IMR-90 (cell line): ENCODE measurements at regions not wholly inside any gene's neighbourhood (a gene's known extent, or its start where the extent isn't known, plus 50 kb on each side); places are given as distances from the start of the nearest gene placed in this dataset.

Experiments
- ATAC-seq: fragments of 200-7000 bp; cut with Tn5 transposase; 2 replicates; pipeline ENCODE4 v1.9.1; 2020; ENCODE audit warnings: low read depth, mild to moderate bottlenecking, moderate library complexity
- BruUV-seq: library from RNA; stranded (reverse); fragments of 400-500 nt; replicated peaks from 2 replicates; lab custom pipeline; 2021; lab: Mats Ljungman, UMichigan
- CTCF ChIA-PET: fragments of 300-600 bp; formaldehyde crosslinking; extraction: SDS; loops from one replicate; lab custom pipeline; 2021; ENCODE audit warnings: antibody characterized with exemption; lab: Yijun Ruan, JAX
- POLR2A ChIA-PET: fragments of 300-600 bp; sonication (Branson Sonifier 250); formaldehyde crosslinking; loops from one replicate; lab custom pipeline; 2022; ENCODE audit warnings: antibody characterized with exemption; ENCODE audit not compliant: unreplicated experiment; lab: Charles Lee
- DNase-seq: peaks from one replicate; pipeline ENCODE4 v3.0.0; 2013
- H2AFZ ChIP-seq: replicated peaks from 2 replicates; pipeline ENCODE3; 2013; ENCODE audit warnings: low read length, mild to moderate bottlenecking; ENCODE audit not compliant: poor library complexity
- H2AK5ac ChIP-seq: 2 replicates; pipeline ENCODE4 v1.6.1; 2013; ENCODE audit warnings: low read depth, low read length, inconsistent platforms
- H2AK9ac ChIP-seq: replicated peaks from 2 replicates; pipeline ENCODE3; 2013; ENCODE audit warnings: mild to moderate bottlenecking, low read depth, low read length, moderate library complexity; ENCODE audit not compliant: poor library complexity
- H2BK120ac ChIP-seq: 2 replicates; pipeline ENCODE4 v1.6.1; 2013; ENCODE audit warnings: low read depth, low read length, inconsistent platforms
- H2BK15ac ChIP-seq: 3 replicates; pipeline ENCODE4 v1.6.1; 2013; ENCODE audit warnings: low read depth, low read length, inconsistent platforms
- H2BK20ac ChIP-seq: 2 replicates; pipeline ENCODE4 v1.6.1; 2013; ENCODE audit warnings: low read depth, mild to moderate bottlenecking, inconsistent platforms, low read length, moderate library complexity
- H2BK5ac ChIP-seq: 2 replicates; pipeline ENCODE4 v1.6.1; 2013; ENCODE audit warnings: mild to moderate bottlenecking, low read depth, low read length, inconsistent platforms; ENCODE audit not compliant: poor library complexity, severe bottlenecking
- H3K14ac ChIP-seq: replicated peaks from 2 replicates; pipeline ENCODE4 v1.6.1; 2013; ENCODE audit warnings: low read depth, low read length, inconsistent platforms
- H3K18ac ChIP-seq: 2 replicates; pipeline ENCODE4 v1.6.1; 2013; ENCODE audit warnings: low read depth, low read length, control low read depth
- H3K23ac ChIP-seq: 2 replicates; pipeline ENCODE4 v1.6.1; 2013; ENCODE audit warnings: low read depth, low read length, inconsistent platforms
- H3K27ac ChIP-seq: 2 replicates; pipeline ENCODE4 v1.5.1; 2013; ENCODE audit warnings: mild to moderate bottlenecking, control low read depth, low read length; ENCODE audit not compliant: insufficient read depth
- H3K27me3 ChIP-seq: 2 replicates; pipeline ENCODE4 v1.6.1; 2013; ENCODE audit warnings: low read length; ENCODE audit not compliant: control insufficient read depth, insufficient read depth
- H3K36me3 ChIP-seq: 2 replicates; pipeline ENCODE4 v1.6.1; 2013; ENCODE audit warnings: low read length, mixed read lengths; ENCODE audit not compliant: control insufficient read depth, insufficient read depth
- H3K4ac ChIP-seq: 2 replicates; pipeline ENCODE4 v1.6.1; 2013; ENCODE audit warnings: low read depth, low read length, inconsistent platforms
- H3K4me1 ChIP-seq: 2 replicates; pipeline ENCODE4 v1.6.1; 2013; ENCODE audit warnings: low read length, mixed read lengths; ENCODE audit not compliant: control insufficient read depth, insufficient read depth
- H3K4me2 ChIP-seq: 2 replicates; pipeline ENCODE4 v1.6.1; 2013; ENCODE audit warnings: low read depth, mild to moderate bottlenecking, control low read depth, low read length, moderate library complexity
- H3K4me3 ChIP-seq: 2 replicates; pipeline ENCODE4 v1.5.1; 2013; ENCODE audit warnings: low read depth, mild to moderate bottlenecking, control low read depth, low read length, moderate library complexity; ENCODE audit not compliant: insufficient read depth
- H3K56ac ChIP-seq: 2 replicates; pipeline ENCODE4 v1.6.1; 2013; ENCODE audit warnings: low read length, inconsistent platforms; ENCODE audit not compliant: insufficient read depth; ENCODE audit errors: extremely low read depth
- H3K79me1 ChIP-seq, 2 experiments: 2 replicates each; pipeline ENCODE4 v1.6.1; 2013; ENCODE audit warnings: low read length in 2 of 2, inconsistent platforms in 1 of 2, low read depth in 1 of 2
- H3K9ac ChIP-seq: 2 replicates; pipeline ENCODE4 v1.6.1; 2013; ENCODE audit warnings: low read depth, low read length, control low read depth
- H3K9me1 ChIP-seq: 2 replicates; pipeline ENCODE4 v1.6.1; 2013; ENCODE audit warnings: low read length, inconsistent platforms; ENCODE audit not compliant: insufficient read depth
- H3K9me3 ChIP-seq: 2 replicates; pipeline ENCODE4 v1.6.1; 2013; ENCODE audit warnings: low read length; ENCODE audit not compliant: control insufficient read depth, insufficient read depth
- H4K20me1 ChIP-seq: 2 replicates; pipeline ENCODE4 v1.6.1; 2013; ENCODE audit warnings: low read length, inconsistent platforms; ENCODE audit not compliant: insufficient read depth
- H4K5ac ChIP-seq: 2 replicates; pipeline ENCODE4 v1.6.1; 2013; ENCODE audit warnings: mild to moderate bottlenecking, low read depth, low read length, control low read depth
- H4K8ac ChIP-seq, 2 experiments: 2 replicates each; pipeline ENCODE4 v1.6.1; 2013; ENCODE audit warnings: low read depth in 2 of 2, low read length in 2 of 2, control low read depth in 1 of 2, inconsistent platforms in 1 of 2
- H4K91ac ChIP-seq: 2 replicates; pipeline ENCODE4 v1.6.1; 2013; ENCODE audit warnings: low read depth, low read length, inconsistent platforms; ENCODE audit not compliant: insufficient read depth
- CEBPB ChIP-seq: IDR thresholded peaks from 2 replicates; pipeline ENCODE4 v1.6.1; 2012; ENCODE audit warnings: low read depth, low read length, improper control_type of control experiment
- CHD1 ChIP-seq: IDR thresholded peaks from 2 replicates; pipeline ENCODE4 v1.6.1; 2012; ENCODE audit warnings: low read depth, low read length, improper control_type of control experiment
- CTCF ChIP-seq: conservative IDR thresholded peaks from 2 replicates; pipeline ENCODE4 v1.5.1; 2012; ENCODE audit warnings: mild to moderate bottlenecking, low read depth, low read length, improper control_type of control experiment
- RCOR1 ChIP-seq: IDR thresholded peaks from 2 replicates; pipeline ENCODE4 v1.6.1; 2012; ENCODE audit warnings: mild to moderate bottlenecking, low read length, improper control_type of control experiment; ENCODE audit not compliant: insufficient replicate concordance
- whole genome bisulfite sequencing, 2 experiments: methylation state at CpG; one replicate each; pipeline versions ENCODE4 v1.1.5 to v1.1.7; 2013; ENCODE audit warnings: missing lambda C conversion rate in 2 of 2; ENCODE audit not compliant: insufficient read length in 1 of 2; ENCODE audit errors: extremely low coverage in 2 of 2; 5-methylcytosine and 5-hydroxymethylcytosine counted together
- dilution Hi-C: fragments of 300-500 bp; cut with HindIII; formaldehyde crosslinking; loops from one replicate; pipeline ENCODE4 v1.14.3; 2018; ENCODE audit warnings: low sequenced_read_pairs; ENCODE audit not compliant: unreplicated experiment
- in situ Hi-C: fragments of 300-500 bp; cut with MboI; formaldehyde crosslinking; loops from 3 replicates; pipeline ENCODE4 v1.14.3; 2019; ENCODE audit warnings: low sequenced_read_pairs, inconsistent platforms, mixed read lengths
- intact Hi-C: fragments of 100-400 bp; cut with micrococcal nuclease; formaldehyde crosslinking; loops from 2 replicates; pipeline ENCODE4 v1.10.0; 2022

DNA sequence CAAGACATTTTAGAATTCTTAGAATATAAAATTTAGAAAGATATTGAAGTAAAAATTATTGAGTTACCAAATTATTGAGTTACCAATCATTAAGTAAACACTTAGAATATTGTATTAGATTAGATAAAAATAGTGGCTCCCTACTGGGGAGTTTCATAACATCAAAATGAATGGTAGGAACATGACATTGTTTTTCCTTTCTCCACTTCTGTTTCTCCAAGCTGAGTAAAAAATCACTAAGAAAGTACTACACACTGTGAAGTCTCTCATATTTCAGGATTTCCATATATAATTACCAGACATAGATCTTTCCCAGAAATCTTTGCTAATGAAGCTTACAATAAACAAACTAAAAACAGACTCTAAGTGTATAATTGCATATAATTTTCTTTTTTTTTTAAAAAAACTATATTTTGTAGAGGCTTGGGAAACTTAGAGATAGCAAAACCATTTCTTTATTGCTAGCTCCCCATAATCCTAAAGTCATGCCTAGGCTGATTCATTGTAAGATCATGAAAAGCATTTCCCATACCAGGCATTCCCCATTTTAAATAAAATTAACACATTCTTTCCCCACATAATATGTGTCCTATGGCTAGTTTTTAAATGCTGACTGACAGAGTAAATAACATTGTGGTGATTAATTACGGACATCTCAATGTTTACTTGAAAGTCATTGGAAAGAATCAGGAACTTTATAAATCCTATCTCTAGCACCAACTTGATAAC, 1408.7 kb upstream of the GOT2 start:
- Histone ChIP-seq H3K18ac (no peak overlapping the region), H2BK15ac (no peak overlapping the region), H3K56ac (no peak overlapping the region), H3K4me3 (no peak overlapping the region), H2BK5ac (no peak overlapping the region), H3K4me1 (no peaks in the 10 kb centered on the region), H4K91ac (no peak overlapping the region), H3K79me1 (no peaks in the 10 kb centered on the region), H3K23ac (no peak overlapping the region), H2BK120ac (no peak overlapping the region), H4K5ac (no peak overlapping the region), H2AFZ (no peak overlapping the region), H3K9me1 (no peaks in the 10 kb centered on the region), H4K20me1 (no peaks in the 10 kb centered on the region), H3K4me2 (no peak overlapping the region), H3K27ac (no peak overlapping the region), H3K27me3 (no peaks in the 10 kb centered on the region), H3K4ac (no peak overlapping the region), H3K14ac (no peak overlapping the region), H2AK9ac (no peak overlapping the region), H2AK5ac (no peak overlapping the region), H3K9me3 (peaks cover 8% of the 10 kb centered on the region), H3K9ac (no peak overlapping the region), H4K8ac (no peak overlapping the region), H2BK20ac (no peak overlapping the region), H3K36me3 (no peaks in the 10 kb centered on the region)
- no TSS peak for BruUV-seq
- no peak for ATAC-seq
- no peak for TF ChIP-seq CTCF
- TF ChIP-seq CEBPB = no peak
- TF ChIP-seq CHD1 = no peak
- no peak for TF ChIP-seq RCOR1
- dilution Hi-C loops (no loop called here), intact Hi-C loops (no loop called here), in situ Hi-C loops (no loop called here)
- WGBS, 2 experiments = no CpG with 5 or more reads among the region's 1 CpG
- ChIA-PET CTCF (no interaction called here), POLR2A (no interaction called here)
- no peak for DNase-seq
